RWPE1 (cell line): ENCODE measurements at regions not wholly inside any gene's neighbourhood (a gene's known extent, or its start where the extent isn't known, plus 50 kb on each side); places are given as distances from the start of the nearest gene placed in this dataset.

Experiments
- CTCF ChIA-PET: fragments of 350-600 bp; sonication (Branson Sonifier 250); formaldehyde crosslinking; extraction: SDS; loops from one replicate; lab custom pipeline; 2021; lab: Yijun Ruan, JAX
- POLR2A ChIA-PET: fragments of 400-600 bp; formaldehyde crosslinking; extraction: SDS; loops from one replicate; lab custom pipeline; 2020; ENCODE audit warnings: antibody characterized with exemption; ENCODE audit not compliant: low non-redundant PET; lab: Yijun Ruan, JAX
- DNase-seq: peaks from one replicate; pipeline ENCODE4 v3.0.0; 2012; ENCODE audit warnings: low spot score
- H3K27ac ChIP-seq: fragments of 450-650 bp; 2 replicates; pipeline ENCODE4 v1.5.1; 2017
- TF ChIP-seq, protein P1 (sequence below): fragments of 450-650 bp; conservative IDR thresholded peaks from 2 replicates; pipeline ENCODE4 v1.5.1; 2017; ENCODE audit warnings: low read depth, mild to moderate bottlenecking

DNA sequence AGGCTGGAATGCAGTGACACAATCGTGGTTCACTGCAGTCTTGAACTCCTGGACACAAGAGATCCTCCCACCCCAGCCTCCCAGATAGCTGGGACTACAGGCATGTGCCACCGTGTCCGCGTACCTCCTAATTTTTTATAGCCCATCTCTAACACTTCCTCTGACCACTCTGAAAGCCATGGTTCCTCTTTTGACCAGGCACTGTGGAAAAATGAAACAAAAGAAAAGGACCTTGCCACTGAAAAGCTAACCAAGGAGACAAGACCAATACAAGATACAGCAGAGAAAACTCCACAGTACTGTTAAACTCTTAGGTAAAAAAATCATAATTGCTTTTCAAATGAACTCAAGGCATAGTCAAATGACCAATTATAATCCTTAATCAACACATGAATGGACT is 233.3 kb downstream of the NEDD1 start:
- TF ChIP-seq, protein P1, sequence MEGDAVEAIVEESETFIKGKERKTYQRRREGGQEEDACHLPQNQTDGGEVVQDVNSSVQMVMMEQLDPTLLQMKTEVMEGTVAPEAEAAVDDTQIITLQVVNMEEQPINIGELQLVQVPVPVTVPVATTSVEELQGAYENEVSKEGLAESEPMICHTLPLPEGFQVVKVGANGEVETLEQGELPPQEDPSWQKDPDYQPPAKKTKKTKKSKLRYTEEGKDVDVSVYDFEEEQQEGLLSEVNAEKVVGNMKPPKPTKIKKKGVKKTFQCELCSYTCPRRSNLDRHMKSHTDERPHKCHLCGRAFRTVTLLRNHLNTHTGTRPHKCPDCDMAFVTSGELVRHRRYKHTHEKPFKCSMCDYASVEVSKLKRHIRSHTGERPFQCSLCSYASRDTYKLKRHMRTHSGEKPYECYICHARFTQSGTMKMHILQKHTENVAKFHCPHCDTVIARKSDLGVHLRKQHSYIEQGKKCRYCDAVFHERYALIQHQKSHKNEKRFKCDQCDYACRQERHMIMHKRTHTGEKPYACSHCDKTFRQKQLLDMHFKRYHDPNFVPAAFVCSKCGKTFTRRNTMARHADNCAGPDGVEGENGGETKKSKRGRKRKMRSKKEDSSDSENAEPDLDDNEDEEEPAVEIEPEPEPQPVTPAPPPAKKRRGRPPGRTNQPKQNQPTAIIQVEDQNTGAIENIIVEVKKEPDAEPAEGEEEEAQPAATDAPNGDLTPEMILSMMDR = no peak
- no peak overlapping the region for H3K27ac ChIP-seq
- ChIA-PET CTCF (no interaction called here), POLR2A (no interaction called here)
- no peak for DNase-seq

DNA sequence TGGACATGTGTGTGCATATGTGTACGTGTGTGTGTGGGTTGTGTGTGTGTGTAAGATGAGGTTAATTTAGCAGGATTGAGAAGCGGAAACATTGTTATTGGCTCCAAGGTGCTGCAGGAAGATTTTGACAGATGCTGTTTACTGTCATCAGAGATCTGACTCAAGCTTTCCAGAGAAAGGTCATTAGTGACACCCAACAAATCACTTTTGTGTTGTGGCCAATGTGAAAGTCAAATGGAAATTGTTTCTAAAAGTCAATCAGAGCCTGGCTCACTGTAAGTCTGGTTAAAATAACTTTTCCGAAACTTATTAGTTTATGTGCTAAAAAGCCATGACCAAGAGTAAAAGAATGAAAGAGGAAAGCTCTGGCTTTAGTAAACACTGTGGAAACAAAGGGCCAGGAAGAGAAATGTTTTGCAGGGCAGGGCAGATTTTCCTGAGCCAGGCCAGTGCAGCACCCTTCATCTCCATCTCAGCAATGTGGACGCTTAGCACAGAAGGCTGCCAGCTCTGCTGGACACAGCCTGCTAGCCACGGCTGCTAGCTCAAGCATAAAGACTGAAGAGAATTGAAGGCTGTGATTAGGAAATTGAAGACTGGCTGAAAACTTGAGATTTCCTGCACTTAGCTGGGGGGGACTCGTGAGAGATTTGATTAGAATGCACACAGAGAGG is 235.8 kb downstream of the NEDD1 start:
- TF ChIP-seq, protein P1 = no peak
- H3K27ac ChIP-seq = no peak overlapping the region
- DNase-seq = no peak
- ChIA-PET CTCF (no interaction called here), POLR2A (no interaction called here)

DNA sequence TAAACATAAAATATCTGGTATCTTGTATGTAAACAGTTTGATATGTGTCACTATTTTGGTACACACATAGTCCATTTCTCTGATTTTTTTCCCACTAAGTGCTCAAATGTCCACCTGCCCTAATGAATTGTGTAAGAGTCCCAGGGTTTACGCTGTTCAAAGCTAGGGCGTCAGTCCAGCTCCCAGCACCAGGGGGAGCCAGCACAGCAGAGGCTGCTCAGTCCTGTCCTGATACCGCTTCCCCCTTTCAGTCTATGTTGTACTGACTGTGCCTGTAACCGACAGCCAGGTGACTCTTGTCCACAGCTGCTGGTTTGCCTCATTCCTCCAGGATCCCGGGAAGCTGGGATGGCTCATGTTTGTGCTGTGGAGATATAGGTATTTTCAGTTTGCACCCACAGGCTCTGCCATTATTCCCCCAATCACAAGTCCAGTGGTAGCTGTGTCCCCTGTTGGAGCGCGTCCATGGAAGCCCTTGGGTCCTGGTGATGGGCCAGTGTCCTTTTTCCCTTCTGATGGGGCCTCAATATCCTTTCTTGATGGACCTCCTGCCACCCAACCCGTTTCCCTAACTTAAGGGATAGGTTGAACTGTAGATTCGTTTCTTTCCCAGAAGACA is 242.0 kb downstream of the NEDD1 start:
- ChIA-PET CTCF (interaction anchor here (0.6 to 0.7 kb wide), 5 partner anchors 16 to 797 kb away, joined by 3 to 5 read pairs (median 4); no protein-coding TSS in a partner anchor), POLR2A (no interaction called here)
- TF ChIP-seq, protein P1 = peak; percentile 53

DNA sequence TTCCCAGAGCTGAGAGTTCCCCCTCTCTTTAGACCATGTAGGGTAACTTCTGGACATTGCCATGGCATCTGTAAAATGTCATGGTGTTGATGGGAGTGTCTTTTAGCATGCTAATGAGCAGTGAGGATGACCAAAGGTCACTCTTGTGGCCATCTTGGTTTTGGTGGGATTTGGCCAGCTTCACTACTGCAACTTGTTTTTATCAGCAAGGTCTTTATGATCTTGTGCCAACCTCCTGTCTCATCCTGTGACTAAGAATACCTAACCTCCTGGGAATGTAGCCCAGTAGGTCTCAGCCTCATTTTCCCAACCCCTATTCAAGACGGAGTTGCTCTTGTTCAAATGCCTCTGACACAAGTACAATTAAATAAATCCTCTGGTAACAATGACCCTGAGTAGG is 244.4 kb downstream of the NEDD1 start:
- H3K27ac ChIP-seq = no peak overlapping the region
- POLR2A ChIA-PET = no interaction called here
- CTCF ChIA-PET = no interaction called here
- TF ChIP-seq, protein P1 = no peak
- DNase-seq = no peak

More for the DNA sequence above, 242.0 kb downstream of the NEDD1 start:
- peak; percentile 32 for DNase-seq
- no peak overlapping the region for H3K27ac ChIP-seq

DNA sequence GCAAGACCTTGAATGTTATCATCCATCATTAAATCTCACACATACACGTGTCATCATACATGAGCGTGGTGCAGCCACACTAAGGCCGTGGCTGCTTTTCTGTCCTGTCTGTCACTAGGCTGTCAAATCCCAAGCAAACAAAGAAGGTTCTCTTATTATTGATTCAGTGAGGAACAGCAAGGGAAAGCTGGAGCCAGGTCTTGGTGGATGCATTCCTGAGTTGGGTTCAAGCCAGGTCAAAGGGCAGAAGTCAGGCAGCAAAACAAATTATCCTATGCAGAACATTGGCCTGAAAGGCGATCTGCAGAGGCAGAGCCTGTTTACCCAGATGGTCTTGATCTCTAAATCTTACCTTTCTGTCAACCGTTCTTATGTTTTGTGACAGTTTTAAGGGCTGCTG is 252.3 kb downstream of the NEDD1 start:
- TF ChIP-seq, protein P1 = no peak
- POLR2A ChIA-PET = no interaction called here
- no peak for DNase-seq
- CTCF ChIA-PET = no interaction called here
- no peak overlapping the region for H3K27ac ChIP-seq

DNA sequence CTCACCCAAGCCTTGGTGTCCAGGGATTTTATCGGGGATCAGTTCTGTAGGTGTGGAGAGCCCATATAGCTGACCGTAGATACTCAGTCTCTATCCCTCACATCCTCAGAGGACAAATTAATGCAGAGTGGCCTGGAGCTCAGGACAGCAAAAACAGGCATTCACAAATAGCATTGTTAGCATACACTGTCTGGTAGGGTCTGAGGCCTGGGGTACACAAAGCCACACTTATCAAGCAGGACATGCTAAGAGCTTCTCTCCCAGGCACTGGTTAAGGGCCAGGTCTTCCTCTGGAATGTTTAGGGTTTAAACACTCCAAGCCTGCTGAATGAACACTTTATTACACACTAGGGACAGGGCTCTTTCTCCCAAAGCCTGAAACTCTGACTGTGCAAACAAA is 253.2 kb downstream of the NEDD1 start:
- ChIA-PET CTCF (no interaction called here), POLR2A (no interaction called here)
- H3K27ac ChIP-seq = no peak overlapping the region
- DNase-seq = no peak
- TF ChIP-seq, protein P1 = no peak
